H1 (cell line): ENCODE measurements at regions not wholly inside any gene's neighbourhood (a gene's known extent, or its start where the extent isn't known, plus 50 kb on each side); places are given as distances from the start of the nearest gene placed in this dataset.

Experiments
- HDAC2 ChIP-seq, 2 experiments: fragments of 300-600 bp in 1 of 2; sonication (generic) in 1 of 2; IDR thresholded peaks; 2 replicates each; pipeline ENCODE4 v1.6.1; 2011 to 2012; ENCODE audit warnings: low read depth in 2 of 2, low read length in 2 of 2, mild to moderate bottlenecking in 2 of 2, moderate library complexity in 2 of 2, borderline replicate concordance in 1 of 2, inconsistent platforms in 1 of 2
- RFX5 ChIP-seq: IDR thresholded peaks from 2 replicates; pipeline ENCODE4 v1.6.1; 2011; ENCODE audit warnings: low read depth, low read length, improper control_type of control experiment, borderline replicate concordance
- ZNF274 ChIP-seq: IDR thresholded peaks from 2 replicates; pipeline ENCODE4 v1.7.0; 2012; ENCODE audit warnings: low read length, borderline replicate concordance; ENCODE audit errors: extremely low read depth
- TF ChIP-seq, protein P1 (sequence below), 3 experiments: IDR thresholded peaks; 1 replicate in 2 of 3; 2 replicates in 1 of 3; pipeline versions ENCODE4 v1.5.1 to v1.6.1; 2011; ENCODE audit warnings: low read length in 3 of 3, mild to moderate bottlenecking in 3 of 3, inconsistent platforms in 2 of 3, low read depth in 1 of 3, moderate library complexity in 1 of 3; ENCODE audit not compliant: insufficient read depth in 1 of 3; ENCODE audit errors: control extremely low read depth in 1 of 3
- TF ChIP-seq, protein P2 (sequence below): IDR thresholded peaks from 2 replicates; pipeline ENCODE4 v1.6.1; 2012; ENCODE audit warnings: inconsistent platforms
- TF ChIP-seq, protein P3 (sequence below): IDR thresholded peaks from 2 replicates; pipeline ENCODE4 v1.6.1; 2011; ENCODE audit warnings: low read length, improper control_type of control experiment

- TF ChIP-seq, protein P1, sequence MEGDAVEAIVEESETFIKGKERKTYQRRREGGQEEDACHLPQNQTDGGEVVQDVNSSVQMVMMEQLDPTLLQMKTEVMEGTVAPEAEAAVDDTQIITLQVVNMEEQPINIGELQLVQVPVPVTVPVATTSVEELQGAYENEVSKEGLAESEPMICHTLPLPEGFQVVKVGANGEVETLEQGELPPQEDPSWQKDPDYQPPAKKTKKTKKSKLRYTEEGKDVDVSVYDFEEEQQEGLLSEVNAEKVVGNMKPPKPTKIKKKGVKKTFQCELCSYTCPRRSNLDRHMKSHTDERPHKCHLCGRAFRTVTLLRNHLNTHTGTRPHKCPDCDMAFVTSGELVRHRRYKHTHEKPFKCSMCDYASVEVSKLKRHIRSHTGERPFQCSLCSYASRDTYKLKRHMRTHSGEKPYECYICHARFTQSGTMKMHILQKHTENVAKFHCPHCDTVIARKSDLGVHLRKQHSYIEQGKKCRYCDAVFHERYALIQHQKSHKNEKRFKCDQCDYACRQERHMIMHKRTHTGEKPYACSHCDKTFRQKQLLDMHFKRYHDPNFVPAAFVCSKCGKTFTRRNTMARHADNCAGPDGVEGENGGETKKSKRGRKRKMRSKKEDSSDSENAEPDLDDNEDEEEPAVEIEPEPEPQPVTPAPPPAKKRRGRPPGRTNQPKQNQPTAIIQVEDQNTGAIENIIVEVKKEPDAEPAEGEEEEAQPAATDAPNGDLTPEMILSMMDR (IDR thresholded peaks at IDR 0.05; ENCODE audit: control extremely low read depth in 1 of 3, insufficient read depth in 1 of 3, low read depth in 1 of 3, low read length in 3 of 3) = no peak
- TF ChIP-seq, protein P2, sequence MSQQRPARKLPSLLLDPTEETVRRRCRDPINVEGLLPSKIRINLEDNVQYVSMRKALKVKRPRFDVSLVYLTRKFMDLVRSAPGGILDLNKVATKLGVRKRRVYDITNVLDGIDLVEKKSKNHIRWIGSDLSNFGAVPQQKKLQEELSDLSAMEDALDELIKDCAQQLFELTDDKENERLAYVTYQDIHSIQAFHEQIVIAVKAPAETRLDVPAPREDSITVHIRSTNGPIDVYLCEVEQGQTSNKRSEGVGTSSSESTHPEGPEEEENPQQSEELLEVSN = no peak
- no peak for TF ChIP-seq ZNF274
- TF ChIP-seq HDAC2 (IDR thresholded peaks at IDR 0.05; ENCODE audit: borderline replicate concordance in 1 of 2, low read depth in 2 of 2, low read length in 2 of 2) = no peak
- TF ChIP-seq, protein P3, sequence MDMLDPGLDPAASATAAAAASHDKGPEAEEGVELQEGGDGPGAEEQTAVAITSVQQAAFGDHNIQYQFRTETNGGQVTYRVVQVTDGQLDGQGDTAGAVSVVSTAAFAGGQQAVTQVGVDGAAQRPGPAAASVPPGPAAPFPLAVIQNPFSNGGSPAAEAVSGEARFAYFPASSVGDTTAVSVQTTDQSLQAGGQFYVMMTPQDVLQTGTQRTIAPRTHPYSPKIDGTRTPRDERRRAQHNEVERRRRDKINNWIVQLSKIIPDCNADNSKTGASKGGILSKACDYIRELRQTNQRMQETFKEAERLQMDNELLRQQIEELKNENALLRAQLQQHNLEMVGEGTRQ = no peak
- TF ChIP-seq RFX5 = no peak
Measured at GRCh38 chr18:1075322-1075721, 170.7 kb downstream of the ADCYAP1 start.
